Fibroblast of lung (primary cell): ENCODE measurements at regions not wholly inside any gene's neighbourhood (a gene's known extent, or its start where the extent isn't known, plus 50 kb on each side); places are given as distances from the start of the nearest gene placed in this dataset.

Experiments
- EZH2 ChIP-seq: IDR thresholded peaks from 2 replicates; pipeline ENCODE4 v1.5.1; 2012; ENCODE audit warnings: low read length, control low read depth, mild to moderate bottlenecking; ENCODE audit errors: missing control alignments
- TF ChIP-seq, protein P1 (sequence below), 2 donors: IDR thresholded peaks in 1 of 2; conservative IDR thresholded peaks in 1 of 2; 1 replicate in 1 of 2; 2 replicates in 1 of 2; pipeline ENCODE4 v1.5.1; 2011 to 2012; ENCODE audit warnings: low read length in 2 of 2, control low read depth in 1 of 2, inconsistent platforms in 1 of 2, low read depth in 1 of 2, mild to moderate bottlenecking in 1 of 2

DNA sequence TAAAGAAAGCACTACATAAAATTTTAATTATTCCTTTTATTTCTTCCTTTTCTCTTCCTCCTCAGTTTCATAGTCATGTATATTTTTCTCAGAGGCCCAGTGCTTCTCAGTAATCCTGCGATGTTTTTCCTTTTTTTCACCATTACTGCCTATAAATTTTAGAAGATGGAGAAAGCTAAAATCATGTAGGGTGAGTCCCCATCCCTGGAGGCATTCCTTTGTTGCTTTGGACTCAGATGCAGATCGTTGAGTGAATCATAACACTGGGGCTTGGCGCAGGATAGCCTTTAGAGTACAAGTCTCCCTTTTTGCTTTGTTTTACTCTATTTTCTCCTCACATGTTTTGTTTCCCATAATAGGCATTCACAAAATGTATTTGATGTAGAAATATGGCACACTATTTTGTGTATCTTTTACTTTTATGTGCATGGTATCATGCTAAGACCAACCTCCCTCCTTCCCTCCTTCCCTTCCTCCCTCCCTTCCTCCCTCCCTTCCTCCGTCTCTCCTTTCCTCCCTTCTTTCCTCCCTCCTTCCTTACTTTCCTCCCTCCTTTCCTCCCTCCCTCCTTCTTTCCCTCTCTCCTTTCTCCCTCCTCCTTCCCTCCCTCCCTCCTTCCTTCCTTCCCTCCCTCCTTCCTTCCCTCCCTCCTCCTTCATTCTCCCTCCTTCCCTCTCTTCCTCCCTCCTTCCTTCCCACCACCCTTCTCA, 72.4 kb downstream of the NUDT12 start:
- TF ChIP-seq, protein P1, sequence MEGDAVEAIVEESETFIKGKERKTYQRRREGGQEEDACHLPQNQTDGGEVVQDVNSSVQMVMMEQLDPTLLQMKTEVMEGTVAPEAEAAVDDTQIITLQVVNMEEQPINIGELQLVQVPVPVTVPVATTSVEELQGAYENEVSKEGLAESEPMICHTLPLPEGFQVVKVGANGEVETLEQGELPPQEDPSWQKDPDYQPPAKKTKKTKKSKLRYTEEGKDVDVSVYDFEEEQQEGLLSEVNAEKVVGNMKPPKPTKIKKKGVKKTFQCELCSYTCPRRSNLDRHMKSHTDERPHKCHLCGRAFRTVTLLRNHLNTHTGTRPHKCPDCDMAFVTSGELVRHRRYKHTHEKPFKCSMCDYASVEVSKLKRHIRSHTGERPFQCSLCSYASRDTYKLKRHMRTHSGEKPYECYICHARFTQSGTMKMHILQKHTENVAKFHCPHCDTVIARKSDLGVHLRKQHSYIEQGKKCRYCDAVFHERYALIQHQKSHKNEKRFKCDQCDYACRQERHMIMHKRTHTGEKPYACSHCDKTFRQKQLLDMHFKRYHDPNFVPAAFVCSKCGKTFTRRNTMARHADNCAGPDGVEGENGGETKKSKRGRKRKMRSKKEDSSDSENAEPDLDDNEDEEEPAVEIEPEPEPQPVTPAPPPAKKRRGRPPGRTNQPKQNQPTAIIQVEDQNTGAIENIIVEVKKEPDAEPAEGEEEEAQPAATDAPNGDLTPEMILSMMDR (conservative IDR thresholded peaks at IDR 0.05 in 1 of 2, IDR thresholded peaks at IDR 0.05 in 1 of 2; ENCODE audit: low read depth in 1 of 2, low read length in 2 of 2), result no peak
- TF ChIP-seq EZH2, result no peak
